Erythroblast (primary cell): ENCODE measurements at regions not wholly inside any gene's neighbourhood (a gene's known extent, or its start where the extent isn't known, plus 50 kb on each side); places are given as distances from the start of the nearest gene placed in this dataset.

Experiments used
- GATA1 ChIP-seq: IDR thresholded peaks from 2 replicates; pipeline ENCODE4 v1.6.1; 2011; ENCODE audit warnings: low read depth, mild to moderate bottlenecking, control low read depth, low read length, moderate library complexity
- POLR2A ChIP-seq: IDR thresholded peaks from 2 replicates; pipeline ENCODE4 v1.6.1; 2011; ENCODE audit warnings: mild to moderate bottlenecking, low read length

- TF ChIP-seq POLR2A: no peak
- no peak for TF ChIP-seq GATA1
Measured at GRCh38 chr12:63038713-63039100, 103.8 kb upstream of the PPM1H start.
